GM23338 (cell line): ENCODE measurements at regions not wholly inside any gene's neighbourhood (a gene's known extent, or its start where the extent isn't known, plus 50 kb on each side); places are given as distances from the start of the nearest gene placed in this dataset.

ENCODE experiments used
- ATAC-seq: fragments of 200-7000 bp; cut with Tn5 transposase; 3 replicates; pipeline ENCODE4 v1.9.1; 2020
- DNase-seq: peaks from one replicate; pipeline ENCODE4 v3.0.0-alpha.2; 2015; ENCODE audit warnings: low spot score
- H2AFZ ChIP-seq: fragments of 200-600 bp; sonication (generic); 2 replicates; pipeline ENCODE4 v1.8.0; 2016; ENCODE audit warnings: antibody characterized with exemption, mild to moderate bottlenecking, moderate library complexity
- H3F3A ChIP-seq: fragments of 200-600 bp; sonication (generic); replicated peaks from 2 replicates; pipeline ENCODE4 v1.8.0; 2017; ENCODE audit warnings: antibody characterized with exemption, mixed run types, low read depth
- H3K27ac ChIP-seq: fragments of 200-600 bp; sonication (generic); 2 replicates; pipeline ENCODE4 v1.6.1; 2016; ENCODE audit warnings: low read depth
- H3K27me3 ChIP-seq: fragments of 200-600 bp; sonication (generic); 2 replicates; pipeline ENCODE4 v1.8.0; 2016; ENCODE audit warnings: mild to moderate bottlenecking, mixed run types, moderate library complexity; ENCODE audit not compliant: insufficient read depth
- H3K36me3 ChIP-seq: fragments of 200-600 bp; sonication (generic); 2 replicates; pipeline ENCODE4 v1.8.0; 2016; ENCODE audit warnings: mild to moderate bottlenecking; ENCODE audit not compliant: insufficient read depth
- H3K4me1 ChIP-seq: fragments of 200-600 bp; sonication (generic); 2 replicates; pipeline ENCODE4 v1.8.0; 2016; ENCODE audit warnings: mild to moderate bottlenecking, moderate library complexity; ENCODE audit not compliant: insufficient read depth
- H3K4me2 ChIP-seq: fragments of 200-600 bp; sonication (generic); 2 replicates; pipeline ENCODE4 v1.7.1; 2017; ENCODE audit warnings: mixed run types
- H3K4me3 ChIP-seq: fragments of 200-600 bp; sonication (generic); 2 replicates; pipeline ENCODE4 v1.6.1; 2016; ENCODE audit warnings: mixed run types
- H3K79me2 ChIP-seq: fragments of 200-600 bp; sonication (generic); replicated peaks from 2 replicates; pipeline ENCODE4 v1.8.0; 2017; ENCODE audit warnings: mild to moderate bottlenecking; ENCODE audit not compliant: insufficient read depth
- H3K9me2 ChIP-seq: fragments of 200-600 bp; sonication (generic); 2 replicates; pipeline ENCODE4 v1.8.0; 2017; ENCODE audit not compliant: insufficient read depth
- H4K20me1 ChIP-seq: fragments of 200-600 bp; sonication (generic); replicated peaks from 2 replicates; pipeline ENCODE4 v1.8.0; 2017; ENCODE audit warnings: mild to moderate bottlenecking; ENCODE audit not compliant: insufficient read depth
- H3K27ac Mint-ChIP-seq: 2 replicates; pipeline ENCODE4 v1.8.0; 2020; ENCODE audit warnings: inconsistent platforms, mild to moderate bottlenecking, moderate library complexity, mixed read lengths
- H3K27me3 Mint-ChIP-seq: 3 replicates; pipeline ENCODE4 v1.8.0; 2022; ENCODE audit warnings: low read depth, mild to moderate bottlenecking, moderate library complexity, mixed read lengths, inconsistent platforms; ENCODE audit not compliant: insufficient read depth, poor library complexity
- H3K36me3 Mint-ChIP-seq: 3 replicates; pipeline ENCODE4 v1.8.0; 2021; ENCODE audit warnings: low read depth, mild to moderate bottlenecking, inconsistent platforms, moderate library complexity, mixed read lengths
- H3K4me1 Mint-ChIP-seq: 3 replicates; pipeline ENCODE4 v1.8.0; 2020; ENCODE audit warnings: mild to moderate bottlenecking, inconsistent platforms, mixed read lengths
- H3K4me3 Mint-ChIP-seq: 3 replicates; pipeline ENCODE4 v1.8.0; 2021; ENCODE audit warnings: moderate library complexity, mild to moderate bottlenecking, inconsistent platforms, mixed read lengths
- H3K9me3 Mint-ChIP-seq: 3 replicates; pipeline ENCODE4 v1.8.0; 2020; ENCODE audit warnings: moderate library complexity, mild to moderate bottlenecking, inconsistent platforms, mixed read lengths
- CREB1 ChIP-seq: fragments of 250-450 bp; sonication (Bioruptor Pico); IDR thresholded peaks from 2 replicates; pipeline ENCODE4 v1.5.0; 2020; ENCODE audit warnings: low read depth, mild to moderate bottlenecking, moderate library complexity
- CTCF ChIP-seq, 2 experiments: fragments of 200-600 bp in 1 of 2; sonication (generic) in 1 of 2; conservative IDR thresholded peaks; 2 replicates each; pipeline versions ENCODE4 v1.5.1 to v1.6.1; 2016 to 2017; ENCODE audit warnings: antibody characterized with exemption in 2 of 2, low read depth in 2 of 2, mild to moderate bottlenecking in 2 of 2, moderate library complexity in 1 of 2
- ETS1 ChIP-seq: IDR thresholded peaks from 2 replicates; pipeline ENCODE4 v1.6.1; 2016; ENCODE audit warnings: antibody characterized with exemption
- EZH2 ChIP-seq: fragments of 200-600 bp; sonication (generic); IDR thresholded peaks from one replicate; pipeline ENCODE4 v1.8.0; 2017; ENCODE audit warnings: antibody characterized with exemption, mild to moderate bottlenecking, low read depth; ENCODE audit not compliant: unreplicated experiment
- EZH2phosphoT487 ChIP-seq: fragments of 200-600 bp; sonication (generic); IDR thresholded peaks from one replicate; pipeline ENCODE4 v1.8.1; 2018; ENCODE audit warnings: antibody characterized with exemption; ENCODE audit not compliant: unreplicated experiment
- JUNB ChIP-seq: IDR thresholded peaks from one replicate; pipeline ENCODE4 v1.6.1; 2016; ENCODE audit warnings: antibody characterized with exemption; ENCODE audit not compliant: unreplicated experiment
- NANOG ChIP-seq: IDR thresholded peaks from 2 replicates; pipeline ENCODE4 v1.6.1; 2016; ENCODE audit warnings: antibody characterized with exemption, borderline replicate concordance
- POLR2AphosphoS5 ChIP-seq: IDR thresholded peaks from 2 replicates; pipeline ENCODE4 v1.6.1; 2016; ENCODE audit warnings: antibody characterized with exemption, low read depth
- REST ChIP-seq: IDR thresholded peaks from one replicate; pipeline ENCODE4 v1.6.1; 2018; ENCODE audit warnings: antibody characterized with exemption; ENCODE audit not compliant: unreplicated experiment
- STAT1 ChIP-seq: IDR thresholded peaks from one replicate; pipeline ENCODE4 v1.6.1; 2016; ENCODE audit warnings: antibody characterized with exemption; ENCODE audit not compliant: unreplicated experiment
- ZNF114 ChIP-seq: fragments of 250-450 bp; sonication (Bioruptor Pico); IDR thresholded peaks from 2 replicates; pipeline ENCODE4 v1.5.0; 2020; ENCODE audit warnings: mild to moderate bottlenecking, moderate library complexity
- ZNF331 ChIP-seq: fragments of 250-450 bp; sonication (Bioruptor Pico); IDR thresholded peaks from 2 replicates; pipeline ENCODE4 v1.5.0; 2020; ENCODE audit warnings: low read depth, mild to moderate bottlenecking, moderate library complexity
- ZNF462 ChIP-seq: fragments of 250-450 bp; sonication (Bioruptor Pico); IDR thresholded peaks from 2 replicates; pipeline ENCODE4 v1.5.0; 2020; ENCODE audit warnings: mild to moderate bottlenecking, moderate library complexity

- TF ChIP-seq NANOG, result no peak
These were observed 114.4 kb upstream of the CCN2 start (continued) for GRCh38 chr6:132065556-132065955.

- H3K4me3 ChIP-seq, result no peak overlapping the region
- TF ChIP-seq CREB1 (no peak), ZNF462 (CRISPR knock-in tag) (no peak), ETS1 (no peak), POLR2AphosphoS5 (no peak), NANOG (no peak), ZNF114 (CRISPR knock-in tag) (no peak), REST (no peak), EZH2phosphoT487 (no peak), STAT1 (no peak), EZH2 (no peak), CTCF (conservative IDR thresholded peaks at IDR 0.05; ENCODE audit: low read depth in 2 of 2) (no peak), ZNF331 (no peak), JUNB (no peak)
- peaks cover 6% of the 10 kb centered on the region; the same call in 1 of the 3 replicates for H3K4me1 Mint-ChIP-seq
- no peaks in the 10 kb centered on the region for H3K4me1 ChIP-seq
- no peaks in the 10 kb centered on the region for H3K9me3 Mint-ChIP-seq
- peak overlapping the region; percentile 49; the same call in 1 of the 2 replicates for H3K27ac Mint-ChIP-seq
- ATAC-seq (peak; percentile 29; the same call in 2 of the 3 replicates), DNase-seq (no peak)
- H3K36me3 Mint-ChIP-seq, result no peaks in the 10 kb centered on the region
- H3K9me2 ChIP-seq, result no peaks in the 10 kb centered on the region; the same call in 1 of the 2 replicates
- no peaks in the 10 kb centered on the region for H4K20me1 ChIP-seq
- no peaks in the 10 kb centered on the region for H3F3A ChIP-seq
- no peaks in the 10 kb centered on the region for H3K36me3 ChIP-seq
- H2AFZ ChIP-seq, result no peak overlapping the region
- no peak overlapping the region for H3K27ac ChIP-seq
- H3K4me2 ChIP-seq, result no peak overlapping the region
- H3K4me3 Mint-ChIP-seq, result no peak overlapping the region
- H3K27me3 Mint-ChIP-seq, result no peaks in the 10 kb centered on the region
- H3K79me2 ChIP-seq, result no peaks in the 10 kb centered on the region
- no peaks in the 10 kb centered on the region for H3K27me3 ChIP-seq
These were observed 112.6 kb upstream of the CCN2 start for GRCh38 chr6:132063738-132064137.
